SK-N-SH (cell line): ENCODE measurements at regions not wholly inside any gene's neighbourhood (a gene's known extent, or its start where the extent isn't known, plus 50 kb on each side); places are given as distances from the start of the nearest gene placed in this dataset.

Experiments used
- CTCF ChIA-PET: fragments of 300-600, 350-600 bp; formaldehyde crosslinking; extraction: SDS; loops from one replicate; lab custom pipeline; 2021; lab: Yijun Ruan, JAX
- POLR2A ChIA-PET: fragments of 350-600 bp; sonication (Branson Sonifier 250); formaldehyde crosslinking; extraction: SDS; loops from one replicate; lab custom pipeline; 2020; ENCODE audit warnings: antibody characterized with exemption, inconsistent platforms; lab: Yijun Ruan, JAX
- DNase-seq: peaks from one replicate; pipeline ENCODE4 v3.0.0; 2012
- H2AFZ ChIP-seq: fragments of 200-600 bp; sonication (generic); 2 replicates; pipeline ENCODE4 v1.8.1; 2016; ENCODE audit warnings: antibody characterized with exemption, mild to moderate bottlenecking, low read depth
- H3F3A ChIP-seq: fragments of 200-600 bp; sonication (generic); replicated peaks from 2 replicates; pipeline ENCODE3; 2016; ENCODE audit warnings: antibody characterized with exemption, mild to moderate bottlenecking; ENCODE audit not compliant: insufficient read depth
- H3K27ac ChIP-seq, 2 experiments: fragments of 200-500 bp in 1 of 2; fragments of 200-600 bp in 1 of 2; sonication (Bioruptor generic) in 1 of 2; sonication (generic), shearing (Covaris generic) in 1 of 2; 2 replicates each; pipeline versions ENCODE4 v1.5.1 to v1.6.1; 2014 to 2016; ENCODE audit warnings: low read depth in 2 of 2, inconsistent platforms in 1 of 2, low read length in 1 of 2, mild to moderate bottlenecking in 1 of 2, mixed read lengths in 1 of 2
- H3K27me3 ChIP-seq: fragments of 200-600 bp; sonication (generic), shearing (Covaris generic); 2 replicates; pipeline ENCODE4 v1.6.1; 2016; ENCODE audit warnings: mixed run types; ENCODE audit not compliant: insufficient read depth
- H3K36me3 ChIP-seq, 2 experiments: fragments of 200-500 bp in 1 of 2; fragments of 200-600 bp in 1 of 2; sonication (Bioruptor generic) in 1 of 2; sonication (generic) in 1 of 2; replicated peaks in 1 of 2; 2 replicates each; pipeline versions ENCODE3 to v1.5.1; 2014 to 2016; ENCODE audit warnings: low read length in 1 of 2, mild to moderate bottlenecking in 1 of 2; ENCODE audit not compliant: insufficient read depth in 2 of 2, control insufficient read depth in 1 of 2
- H3K4me1 ChIP-seq, 2 experiments: fragments of 200-500 bp in 1 of 2; fragments of 200-600 bp in 1 of 2; sonication (Bioruptor generic) in 1 of 2; sonication (generic), shearing (Covaris generic) in 1 of 2; 2 replicates each; pipeline versions ENCODE4 v1.5.1 to v1.6.1; 2014 to 2016; ENCODE audit warnings: low read depth in 1 of 2, low read length in 1 of 2, mixed run types in 1 of 2; ENCODE audit not compliant: insufficient read depth in 2 of 2, control insufficient read depth in 1 of 2
- H3K4me2 ChIP-seq: fragments of 200-600 bp; sonication (generic), shearing (Covaris generic); 2 replicates; pipeline ENCODE4 v1.6.1; 2017; ENCODE audit warnings: mixed run types
- H3K4me3 ChIP-seq, 2 experiments: fragments of 200-500 bp in 1 of 2; fragments of 200-600 bp in 1 of 2; sonication (Bioruptor generic) in 1 of 2; sonication (generic), shearing (Covaris generic) in 1 of 2; 2 replicates each; pipeline versions ENCODE4 v1.5.1 to v1.8.1; 2014 to 2016; ENCODE audit warnings: low read depth in 2 of 2, inconsistent platforms in 1 of 2, low read length in 1 of 2, mild to moderate bottlenecking in 1 of 2, mixed read lengths in 1 of 2, moderate library complexity in 1 of 2
- H3K79me2 ChIP-seq: fragments of 200-600 bp; sonication (generic); 2 replicates; pipeline ENCODE4 v1.8.1; 2017; ENCODE audit warnings: mild to moderate bottlenecking; ENCODE audit not compliant: insufficient read depth
- H3K9ac ChIP-seq: fragments of 200-600 bp; sonication (generic); 2 replicates; pipeline ENCODE4 v1.6.1; 2017; ENCODE audit warnings: mixed run types
- H3K9me2 ChIP-seq: fragments of 200-600 bp; sonication (generic); 2 replicates; pipeline ENCODE4 v1.6.1; 2017; ENCODE audit warnings: mixed run types
- H3K9me3 ChIP-seq: fragments of 200-600 bp; sonication (generic); 2 replicates; pipeline ENCODE4 v1.6.1; 2017; ENCODE audit warnings: mixed run types, mild to moderate bottlenecking, moderate library complexity
- H4K20me1 ChIP-seq: fragments of 200-600 bp; sonication (generic); 2 replicates; pipeline ENCODE4 v1.6.1; 2017; ENCODE audit warnings: mild to moderate bottlenecking, mixed run types; ENCODE audit not compliant: insufficient read depth
- EP300 ChIP-seq, 2 experiments: IDR thresholded peaks; 2 replicates each; pipeline versions ENCODE4 v1.4.0 to v1.6.1; 2012; ENCODE audit warnings: borderline replicate concordance in 1 of 2, low read depth in 1 of 2, low read length in 1 of 2
- GATA2 ChIP-seq: sonication (generic); formaldehyde crosslinking; IDR thresholded peaks from 2 replicates; pipeline ENCODE4 v1.5.0; 2020; ENCODE audit warnings: mild to moderate bottlenecking, missing genetic modification reagents
- JUND ChIP-seq: IDR thresholded peaks from 2 replicates; pipeline ENCODE4 v1.4.0; 2012
- MAX ChIP-seq: IDR thresholded peaks from 2 replicates; pipeline ENCODE4 v1.4.0; 2012; ENCODE audit warnings: low read depth
- NRF1 ChIP-seq: IDR thresholded peaks from 2 replicates; pipeline ENCODE4 v1.6.1; 2012; ENCODE audit warnings: low read depth, mild to moderate bottlenecking, low read length
- POLR2AphosphoS5 ChIP-seq: IDR thresholded peaks from 2 replicates; pipeline ENCODE4 v1.6.1; 2012; ENCODE audit warnings: low read depth, low read length
- RAD21 ChIP-seq: IDR thresholded peaks from 2 replicates; pipeline ENCODE4 v1.6.1; 2012; ENCODE audit warnings: mild to moderate bottlenecking, low read length
- SMC3 ChIP-seq: IDR thresholded peaks from 2 replicates; pipeline ENCODE4 v1.6.1; 2012; ENCODE audit warnings: low read depth, low read length, improper control_type of control experiment
- TEAD4 ChIP-seq: IDR thresholded peaks from 2 replicates; pipeline ENCODE4 v1.4.0; 2012; ENCODE audit warnings: mild to moderate bottlenecking, borderline replicate concordance; ENCODE audit not compliant: insufficient read depth
- USF2 ChIP-seq: fragments of 150-350 bp; IDR thresholded peaks from 2 replicates; pipeline ENCODE4 v1.6.1; 2017; ENCODE audit warnings: antibody characterized with exemption, low read length, low read depth, borderline replicate concordance
- WGBS: methylation state at CpG from one replicate; pipeline ENCODE4 v1.1.6; 2017; ENCODE audit warnings: low lambda C conversion rate; 5-methylcytosine and 5-hydroxymethylcytosine counted together

- WGBS = 47% methylated on average over 7 of the region's 7 CpGs
- TF ChIP-seq SMC3 = no peak
- Histone ChIP-seq H3K9ac (no peak overlapping the region), H3K4me2 (no peak overlapping the region), H3K9me3 (no peaks in the 10 kb centered on the region), H3K27ac (no peak overlapping the region), H3K27me3 (no peaks in the 10 kb centered on the region), H3K36me3 (no peaks in the 10 kb centered on the region), H2AFZ (no peak overlapping the region), H3F3A (no peaks in the 10 kb centered on the region), H3K4me1 (peaks cover 0 to 24% of the 10 kb centered on the region in 2 experiments; a peak in 1 of 4 replicates), H3K4me3 (no peak overlapping the region), H3K9me2 (no peaks in the 10 kb centered on the region), H3K79me2 (no peaks in the 10 kb centered on the region), H4K20me1 (no peaks in the 10 kb centered on the region)
- no peak for DNase-seq
- ChIA-PET CTCF (interaction anchor here (1.3 to 1.4 kb wide), 3 partner anchors 14 to 52 kb away, joined by 3 to 4 read pairs (median 4); no protein-coding TSS in a partner anchor), POLR2A (no interaction called here)
Measured at GRCh38 chr12:111246477-111247011, 122.4 kb downstream of the PHETA1 start.

GRCh38 chr12:111245701-111246476 lies 123.0 kb downstream of the PHETA1 start:
- Histone ChIP-seq H2AFZ (no peak overlapping the region), H3K4me2 (no peak overlapping the region), H3K27ac (peak overlapping the region in 1 of 2 experiments; percentile 36; a peak in 1 of 4 replicates), H3K4me3 (no peak overlapping the region), H3K4me1 (peaks cover 0 to 21% of the 10 kb centered on the region in 2 experiments; a peak in 1 of 4 replicates), H3K79me2 (no peaks in the 10 kb centered on the region), H3F3A (no peaks in the 10 kb centered on the region), H3K9ac (no peak overlapping the region), H3K9me3 (no peaks in the 10 kb centered on the region), H3K27me3 (no peaks in the 10 kb centered on the region), H3K9me2 (no peaks in the 10 kb centered on the region), H4K20me1 (no peaks in the 10 kb centered on the region), H3K36me3 (no peaks in the 10 kb centered on the region)
- no peak for TF ChIP-seq GATA2 (CRISPR knock-in tag)
- TF ChIP-seq RAD21 = no peak
- TF ChIP-seq NRF1 = no peak
- no peak for TF ChIP-seq EP300 (IDR thresholded peaks at IDR 0.05; ENCODE audit: borderline replicate concordance in 1 of 2, low read depth in 1 of 2, low read length in 1 of 2)
- TF ChIP-seq JUND = no peak
- no peak for TF ChIP-seq TEAD4
- TF ChIP-seq USF2 = no peak
- TF ChIP-seq POLR2AphosphoS5 = no peak
- no peak for TF ChIP-seq MAX
- POLR2A ChIA-PET = no interaction called here
- 43% methylated on average over 12 of the region's 12 CpGs for WGBS
- DNase-seq = no peak
- CTCF ChIA-PET = interaction anchor here (1.3 kb wide), 2 partner anchors 15 to 23 kb away, joined by 3 to 4 read pairs; no protein-coding TSS in a partner anchor
